Activated naive CD8-positive, alpha-beta T cell treated with anti-CD3 and anti-CD28 coated beads for 36 hours (primary cell): ENCODE measurements at regions not wholly inside any gene's neighbourhood (a gene's known extent, or its start where the extent isn't known, plus 50 kb on each side); places are given as distances from the start of the nearest gene placed in this dataset.

ENCODE experiments used
- DNase-seq: peaks from one replicate; pipeline ENCODE4 v3.0.0; 2021
- H3K27ac Mint-ChIP-seq: one replicate; pipeline ENCODE4 v1.8.0; 2022; ENCODE audit warnings: mild to moderate bottlenecking, moderate library complexity, mixed read lengths
- H3K27me3 Mint-ChIP-seq: one replicate; pipeline ENCODE4 v1.8.0; 2022; ENCODE audit warnings: mild to moderate bottlenecking, mixed read lengths
- H3K36me3 Mint-ChIP-seq: one replicate; pipeline ENCODE4 v1.8.0; 2021; ENCODE audit warnings: mild to moderate bottlenecking, mixed read lengths
- H3K4me1 Mint-ChIP-seq: one replicate; pipeline ENCODE4 v1.8.0; 2021; ENCODE audit warnings: mixed read lengths
- H3K4me3 Mint-ChIP-seq: one replicate; pipeline ENCODE4 v1.8.0; 2022; ENCODE audit warnings: mild to moderate bottlenecking, moderate library complexity, mixed read lengths
- H3K9me3 Mint-ChIP-seq: one replicate; pipeline ENCODE4 v1.8.0; 2022; ENCODE audit warnings: mixed read lengths

DNA sequence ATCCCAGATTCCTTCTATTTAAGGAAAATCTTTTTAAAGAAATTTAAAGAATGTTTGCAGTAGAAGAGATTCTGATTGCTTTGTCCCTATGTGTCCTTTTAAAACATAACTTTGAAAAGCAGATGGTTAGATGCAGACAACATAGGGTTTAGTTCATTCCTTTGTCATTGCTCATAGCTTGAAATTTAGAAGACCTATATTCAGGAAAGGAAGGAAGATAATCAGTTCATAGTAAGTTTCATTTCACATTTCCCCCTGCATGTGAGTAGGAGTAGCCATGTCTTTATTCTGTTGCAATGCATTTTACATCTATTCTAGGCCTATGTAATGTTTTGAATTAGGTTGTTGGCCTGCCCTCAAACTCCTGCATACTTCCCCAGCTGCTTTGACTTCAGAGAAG is 197.9 kb upstream of the GRIK2 start:
- H3K4me3 Mint-ChIP-seq: no peak overlapping the region
- no peak for DNase-seq
- no peaks in the 10 kb centered on the region for H3K27me3 Mint-ChIP-seq
- H3K36me3 Mint-ChIP-seq: no peaks in the 10 kb centered on the region
- H3K4me1 Mint-ChIP-seq: no peaks in the 10 kb centered on the region
- H3K9me3 Mint-ChIP-seq: peaks cover 2% of the 10 kb centered on the region
- no peak overlapping the region for H3K27ac Mint-ChIP-seq

- Mint-ChIP-seq H3K27ac (no peak overlapping the region), H3K4me3 (no peak overlapping the region), H3K27me3 (no peaks in the 10 kb centered on the region), H3K4me1 (no peaks in the 10 kb centered on the region), H3K36me3 (no peaks in the 10 kb centered on the region), H3K9me3 (no peaks in the 10 kb centered on the region)
- no peak for DNase-seq
Measured at GRCh38 chr6:101199441-101199840, 194.1 kb upstream of the GRIK2 start.

DNA sequence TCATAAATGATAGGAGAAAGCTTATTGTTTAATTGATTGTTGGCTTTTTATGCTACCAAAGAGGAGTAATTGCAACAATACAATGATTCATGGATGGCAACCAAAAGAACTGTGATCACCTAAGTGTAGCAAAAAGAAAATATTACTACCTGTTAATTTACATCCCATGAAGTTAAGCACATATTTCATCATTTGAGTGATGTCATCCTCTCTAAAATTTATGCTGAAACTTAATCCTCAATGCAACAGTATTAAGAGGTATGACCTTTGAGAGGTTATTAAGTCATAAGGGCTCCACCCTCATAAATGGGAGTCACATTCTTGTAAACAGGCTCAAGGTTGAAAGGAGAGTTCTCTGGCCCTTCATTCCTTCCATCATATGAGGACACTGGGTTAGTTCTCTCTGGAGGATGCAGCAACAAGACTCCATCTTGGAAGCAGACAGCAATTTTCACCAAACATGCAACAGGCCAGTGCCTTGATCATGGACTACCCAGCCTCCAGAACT is 190.6 kb upstream of the GRIK2 start:
- Mint-ChIP-seq H3K4me3 (no peak overlapping the region), H3K36me3 (no peaks in the 10 kb centered on the region), H3K4me1 (no peaks in the 10 kb centered on the region), H3K9me3 (no peaks in the 10 kb centered on the region), H3K27ac (no peak overlapping the region), H3K27me3 (no peaks in the 10 kb centered on the region)
- DNase-seq: no peak

GRCh38 chr6:101203664-101204063 is 189.8 kb upstream of the GRIK2 start:
- Mint-ChIP-seq H3K27ac (no peak overlapping the region), H3K4me3 (no peak overlapping the region), H3K9me3 (no peaks in the 10 kb centered on the region), H3K36me3 (no peaks in the 10 kb centered on the region), H3K4me1 (no peaks in the 10 kb centered on the region), H3K27me3 (no peaks in the 10 kb centered on the region)
- DNase-seq: no peak

DNA sequence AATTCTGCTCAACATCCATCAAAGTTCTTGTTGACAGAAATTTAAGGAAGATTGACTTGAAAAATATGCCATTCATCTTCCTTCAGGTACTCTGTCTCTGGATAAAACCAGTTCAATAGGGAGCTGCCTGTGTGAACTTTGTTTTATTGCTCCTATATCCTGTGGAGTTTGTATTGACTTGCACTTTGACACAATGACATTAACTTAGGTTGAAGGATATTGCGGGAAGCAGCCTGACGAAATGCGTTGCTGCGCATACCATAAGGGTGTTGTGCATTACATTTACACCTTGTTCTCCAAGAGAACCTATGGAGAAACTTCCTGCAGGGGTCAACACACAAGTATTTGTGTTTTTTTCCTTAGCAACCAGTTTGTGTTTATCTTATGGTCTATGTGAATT is 185.4 kb upstream of the GRIK2 start:
- Mint-ChIP-seq H3K27ac (no peak overlapping the region), H3K4me1 (no peaks in the 10 kb centered on the region), H3K4me3 (no peak overlapping the region), H3K36me3 (no peaks in the 10 kb centered on the region), H3K9me3 (no peaks in the 10 kb centered on the region), H3K27me3 (no peaks in the 10 kb centered on the region)
- no peak for DNase-seq

DNA sequence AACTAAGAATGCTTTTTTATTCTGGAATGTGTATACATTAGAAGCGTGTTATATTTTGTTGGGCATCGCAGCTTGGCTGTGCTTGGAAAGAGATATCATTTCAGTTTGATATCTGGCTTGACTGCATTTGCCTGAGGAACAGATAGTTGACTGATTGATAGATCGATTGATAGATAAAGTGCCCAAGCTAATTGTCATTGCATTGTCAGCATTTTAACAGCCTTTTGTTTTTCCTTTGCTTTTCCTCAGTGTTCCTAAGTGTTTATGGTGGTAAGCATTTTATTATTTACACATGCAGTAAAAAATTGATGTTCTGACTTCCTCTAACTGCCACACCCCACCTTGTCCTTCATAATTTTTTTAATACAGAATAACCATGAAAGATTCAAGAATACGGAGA is 180.9 kb upstream of the GRIK2 start:
- DNase-seq: no peak
- H3K9me3 Mint-ChIP-seq: no peaks in the 10 kb centered on the region
- no peaks in the 10 kb centered on the region for H3K36me3 Mint-ChIP-seq
- H3K27me3 Mint-ChIP-seq: no peaks in the 10 kb centered on the region
- no peak overlapping the region for H3K4me3 Mint-ChIP-seq
- H3K27ac Mint-ChIP-seq: no peak overlapping the region
- no peaks in the 10 kb centered on the region for H3K4me1 Mint-ChIP-seq

DNA sequence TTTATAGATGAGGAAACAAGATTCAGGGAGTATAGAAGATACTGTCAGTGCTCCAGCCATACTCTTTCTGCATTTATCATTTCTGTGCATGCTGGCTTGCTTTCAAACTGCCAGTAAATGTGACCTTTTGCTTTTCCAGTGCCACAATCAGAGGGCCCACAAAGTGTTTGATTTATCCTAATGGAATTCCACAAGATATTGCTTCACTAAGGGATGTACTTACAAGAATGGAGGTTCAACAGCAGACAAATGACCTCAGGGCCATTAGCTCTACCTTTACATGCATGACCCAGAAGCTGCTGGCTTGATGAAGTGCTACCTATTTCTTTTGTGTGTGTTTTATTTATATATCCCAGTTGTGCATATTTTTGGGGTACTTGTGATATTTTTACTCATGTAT is 171.5 kb upstream of the GRIK2 start:
- DNase-seq: no peak
- Mint-ChIP-seq H3K27me3 (no peaks in the 10 kb centered on the region), H3K4me3 (no peak overlapping the region), H3K36me3 (no peaks in the 10 kb centered on the region), H3K9me3 (peaks cover 2% of the 10 kb centered on the region), H3K4me1 (no peaks in the 10 kb centered on the region), H3K27ac (no peak overlapping the region)

DNA sequence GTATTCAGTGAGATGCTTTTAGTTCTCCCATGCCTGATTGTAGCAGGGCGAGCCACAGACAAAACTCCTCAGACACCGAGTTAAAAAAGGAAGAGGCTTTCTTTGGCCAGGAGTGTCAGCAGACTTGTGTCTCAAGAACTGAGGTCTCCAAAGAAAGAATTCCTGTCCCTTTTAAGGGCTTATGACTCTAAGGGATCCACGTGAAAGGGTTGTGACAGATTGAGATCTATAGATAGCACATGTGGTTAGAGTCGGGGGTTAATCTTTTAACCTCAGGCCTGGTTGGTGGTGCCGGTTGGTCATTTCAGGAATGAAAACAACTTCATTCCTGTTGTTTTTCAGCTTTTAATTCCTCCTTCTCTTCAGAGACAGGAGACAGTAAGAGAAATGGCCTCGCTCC is 168.8 kb upstream of the GRIK2 start:
- DNase-seq: no peak
- no peaks in the 10 kb centered on the region for H3K27me3 Mint-ChIP-seq
- peaks cover 2% of the 10 kb centered on the region for H3K9me3 Mint-ChIP-seq
- no peak overlapping the region for H3K27ac Mint-ChIP-seq
- H3K4me3 Mint-ChIP-seq: no peak overlapping the region
- no peaks in the 10 kb centered on the region for H3K36me3 Mint-ChIP-seq
- no peaks in the 10 kb centered on the region for H3K4me1 Mint-ChIP-seq

DNA sequence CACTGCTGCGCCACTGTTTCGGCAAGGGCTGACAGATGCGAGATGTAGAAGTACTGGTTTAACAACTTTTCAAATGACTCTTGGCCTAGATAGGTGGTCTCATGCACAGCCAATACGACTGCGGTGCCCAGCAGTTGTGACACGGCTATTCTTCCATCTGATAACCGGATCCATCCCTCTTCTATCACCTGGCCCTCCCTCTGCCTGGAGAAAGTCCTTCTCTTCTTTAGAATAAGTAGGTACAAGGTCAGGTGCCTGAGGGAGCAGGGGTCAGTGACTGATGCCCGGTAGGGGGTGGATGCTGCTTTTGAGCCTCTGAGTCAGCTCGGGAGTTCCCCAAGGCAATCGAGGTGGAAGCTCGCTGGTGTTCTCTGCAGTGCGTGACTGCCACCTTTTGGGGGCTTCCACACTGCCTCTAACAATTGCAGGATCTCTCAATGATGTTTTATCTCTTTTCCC is 166.8 kb upstream of the GRIK2 start:
- Mint-ChIP-seq H3K4me1 (no peaks in the 10 kb centered on the region), H3K36me3 (no peaks in the 10 kb centered on the region), H3K27me3 (no peaks in the 10 kb centered on the region), H3K4me3 (no peak overlapping the region), H3K9me3 (peaks cover 2% of the 10 kb centered on the region), H3K27ac (no peak overlapping the region)
- DNase-seq: peak; percentile 8

GRCh38 chr6:101230866-101231265 is 162.6 kb upstream of the GRIK2 start:
- no peak for DNase-seq
- Mint-ChIP-seq H3K36me3 (no peaks in the 10 kb centered on the region), H3K9me3 (no peaks in the 10 kb centered on the region), H3K4me3 (no peak overlapping the region), H3K27me3 (no peaks in the 10 kb centered on the region), H3K27ac (no peak overlapping the region), H3K4me1 (no peaks in the 10 kb centered on the region)

DNA sequence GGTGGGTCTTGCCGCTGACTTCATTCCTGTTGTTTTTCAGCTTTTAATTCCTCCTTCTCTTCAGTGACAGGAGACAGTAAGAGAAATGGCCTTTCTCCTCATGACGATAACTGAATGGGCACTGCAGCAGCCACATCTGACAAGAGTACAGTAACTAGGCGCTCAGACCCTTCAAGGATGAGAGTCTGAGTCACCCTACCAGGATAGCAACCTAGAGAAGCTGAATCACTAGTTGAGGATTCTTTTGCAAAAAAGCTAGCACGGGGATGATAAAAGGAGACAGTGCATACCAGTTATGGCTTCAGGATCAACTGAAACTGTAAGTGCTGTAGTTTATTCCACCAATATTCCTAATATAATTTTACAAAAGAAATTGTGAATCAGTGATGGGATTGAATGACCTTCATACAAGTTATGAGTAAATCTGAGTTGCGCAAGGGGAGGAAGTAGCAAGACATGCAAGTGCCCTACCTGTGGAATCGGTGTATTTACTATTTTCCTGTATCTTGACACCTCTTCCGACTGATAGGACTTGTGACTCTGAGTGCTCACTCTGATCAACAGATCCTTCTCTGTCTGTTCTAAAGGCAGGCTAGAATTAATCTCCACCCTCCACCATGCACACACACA is 161.8 kb upstream of the GRIK2 start:
- Mint-ChIP-seq H3K36me3 (no peaks in the 10 kb centered on the region), H3K27me3 (no peaks in the 10 kb centered on the region), H3K9me3 (no peaks in the 10 kb centered on the region), H3K27ac (no peak overlapping the region), H3K4me1 (no peaks in the 10 kb centered on the region), H3K4me3 (no peak overlapping the region)
- no peak for DNase-seq

GRCh38 chr6:101232961-101233360 is 160.5 kb upstream of the GRIK2 start:
- no peak for DNase-seq
- Mint-ChIP-seq H3K4me1 (no peaks in the 10 kb centered on the region), H3K27me3 (no peaks in the 10 kb centered on the region), H3K4me3 (no peak overlapping the region), H3K27ac (no peak overlapping the region), H3K36me3 (no peaks in the 10 kb centered on the region), H3K9me3 (no peaks in the 10 kb centered on the region)

DNA sequence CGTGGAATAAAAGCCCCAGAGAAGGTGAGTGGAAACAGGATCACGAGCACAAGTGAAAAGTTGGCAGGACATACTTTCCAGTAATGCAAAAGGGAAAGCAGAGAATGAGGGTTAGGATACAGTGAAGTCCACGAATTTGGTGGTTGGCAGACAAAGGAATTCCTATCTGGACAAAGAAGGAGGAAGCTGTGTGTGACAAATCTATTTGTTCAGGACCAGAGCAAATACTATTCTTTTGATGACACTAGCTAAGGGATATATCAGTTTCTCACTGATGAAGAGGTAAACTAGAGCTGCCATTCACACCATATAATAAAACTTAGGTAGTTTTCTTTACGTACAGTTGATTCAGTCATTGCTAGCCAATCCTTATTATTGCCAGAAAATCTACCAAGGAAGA is 156.8 kb upstream of the GRIK2 start:
- Mint-ChIP-seq H3K27ac (no peak overlapping the region), H3K36me3 (no peaks in the 10 kb centered on the region), H3K9me3 (no peaks in the 10 kb centered on the region), H3K4me3 (no peak overlapping the region), H3K27me3 (no peaks in the 10 kb centered on the region), H3K4me1 (no peaks in the 10 kb centered on the region)
- DNase-seq: no peak

- H3K9me3 Mint-ChIP-seq: no peaks in the 10 kb centered on the region
- H3K4me3 Mint-ChIP-seq: no peak overlapping the region
- no peaks in the 10 kb centered on the region for H3K27me3 Mint-ChIP-seq
- DNase-seq: no peak
- no peak overlapping the region for H3K27ac Mint-ChIP-seq
- no peaks in the 10 kb centered on the region for H3K4me1 Mint-ChIP-seq
- H3K36me3 Mint-ChIP-seq: no peaks in the 10 kb centered on the region
Measured at GRCh38 chr6:101241442-101241841, 152.1 kb upstream of the GRIK2 start.

- H3K27ac Mint-ChIP-seq: no peak overlapping the region
- H3K36me3 Mint-ChIP-seq: no peaks in the 10 kb centered on the region
- no peak for DNase-seq
- no peak overlapping the region for H3K4me3 Mint-ChIP-seq
- no peaks in the 10 kb centered on the region for H3K27me3 Mint-ChIP-seq
- H3K4me1 Mint-ChIP-seq: no peaks in the 10 kb centered on the region
- H3K9me3 Mint-ChIP-seq: peaks cover 18% of the 10 kb centered on the region
Measured at GRCh38 chr6:101249470-101249869, 144.0 kb upstream of the GRIK2 start.

- no peaks in the 10 kb centered on the region for H3K4me1 Mint-ChIP-seq
- H3K27me3 Mint-ChIP-seq: no peaks in the 10 kb centered on the region
- H3K27ac Mint-ChIP-seq: no peak overlapping the region
- H3K4me3 Mint-ChIP-seq: no peak overlapping the region
- H3K36me3 Mint-ChIP-seq: no peaks in the 10 kb centered on the region
- H3K9me3 Mint-ChIP-seq: peaks cover 9% of the 10 kb centered on the region
- no peak for DNase-seq
Measured at GRCh38 chr6:101257163-101257562, 136.3 kb upstream of the GRIK2 start.
